Adrenal gland (tissue), 5 donors: ENCODE measurements at regions not wholly inside any gene's neighbourhood (a gene's known extent, or its start where the extent isn't known, plus 50 kb on each side); places are given as distances from the start of the nearest gene placed in this dataset.

Source experiments
- CTCF ChIP-seq, 6 experiments: fragments of 450-650 bp in 4 of 6; fragments of 200-600 bp in 2 of 6; sonication (generic) in 1 of 6; IDR thresholded peaks; 1 replicate in 5 of 6; 2 replicates in 1 of 6; pipeline versions ENCODE4 v1.5.1 to v1.8.0; 2016 to 2021; ENCODE audit warnings: antibody characterized with exemption in 6 of 6, mild to moderate bottlenecking in 2 of 6, moderate library complexity in 1 of 6
- POLR2A ChIP-seq, 2 donors: fragments of 450-650 bp; IDR thresholded peaks; one replicate each; pipeline ENCODE4 v1.6.1; 2017; ENCODE audit warnings: antibody characterized with exemption in 2 of 2, mild to moderate bottlenecking in 2 of 2, moderate library complexity in 1 of 2
- donor health status: DM: no; HTN: no; CAD: no.

GRCh38 chr9:113737517-113738271 is 138.4 kb upstream of the ZNF618 start:
- peak; percentile 72 to 83 (median 75) for TF ChIP-seq CTCF (IDR thresholded peaks at IDR 0.05)
- no peak for TF ChIP-seq POLR2A (IDR thresholded peaks at IDR 0.05)
